ENCODE measurements at regions not wholly inside any gene's neighbourhood (a gene's known extent, or its start where the extent isn't known, plus 50 kb on each side); places are given as distances from the start of the nearest gene placed in this dataset.

DNA sequence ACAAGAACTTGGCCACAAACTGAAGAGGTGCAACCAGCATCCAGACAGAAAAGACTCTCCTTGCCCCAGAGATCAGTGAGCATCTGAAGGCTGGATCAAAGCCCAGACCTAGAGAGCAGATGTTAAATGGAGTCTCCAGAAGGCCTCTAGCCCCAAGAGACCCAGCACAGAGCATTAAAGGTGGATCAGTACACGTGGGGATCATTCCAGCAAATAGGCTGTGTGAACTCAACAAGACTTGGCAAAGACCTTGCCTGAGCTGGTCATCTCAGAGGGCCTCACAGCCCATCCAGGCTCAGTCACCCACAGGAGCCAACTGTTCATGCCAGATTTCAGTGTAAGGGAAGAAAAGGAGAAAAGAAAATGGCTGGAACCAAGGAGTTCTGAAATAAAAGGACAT is 214.0 kb downstream of the ENC1 start:
- DNase-seq (ENCODE audit: low spot score), result no peak

DNA sequence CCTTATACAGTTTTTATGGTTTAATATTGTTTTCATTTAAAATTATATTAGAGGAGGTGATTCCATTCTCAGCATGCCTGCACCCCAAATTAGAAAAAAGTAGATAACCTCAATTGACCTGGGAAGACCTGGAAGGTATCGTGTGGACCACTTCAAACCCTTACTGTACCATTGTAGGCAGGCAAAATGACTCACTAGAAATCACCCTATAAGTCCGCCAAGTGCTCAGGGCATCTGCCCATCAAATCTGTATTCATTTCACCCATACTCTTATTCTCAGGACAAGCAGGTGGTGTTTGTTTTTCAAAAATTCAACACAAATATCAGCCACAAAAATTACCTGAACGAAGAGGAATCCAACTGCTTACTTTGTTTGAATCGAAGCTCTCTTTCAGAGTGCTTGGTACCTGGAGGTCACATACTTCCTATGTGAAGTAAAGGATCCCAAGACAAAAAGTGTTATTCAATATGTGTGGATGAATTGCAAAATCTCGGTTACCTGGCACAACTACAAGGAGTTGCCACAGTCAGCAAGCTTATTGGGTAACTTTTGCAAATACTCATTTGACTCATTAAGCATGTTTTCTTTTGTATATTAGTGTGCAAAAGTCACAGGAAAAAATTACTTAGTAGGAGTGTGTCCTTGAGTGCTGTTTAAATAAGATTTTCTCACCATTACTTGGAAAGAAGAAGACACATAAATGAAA is 216.2 kb downstream of the ENC1 start:
- DNase-seq (ENCODE audit: low spot score), result no peak

DNA sequence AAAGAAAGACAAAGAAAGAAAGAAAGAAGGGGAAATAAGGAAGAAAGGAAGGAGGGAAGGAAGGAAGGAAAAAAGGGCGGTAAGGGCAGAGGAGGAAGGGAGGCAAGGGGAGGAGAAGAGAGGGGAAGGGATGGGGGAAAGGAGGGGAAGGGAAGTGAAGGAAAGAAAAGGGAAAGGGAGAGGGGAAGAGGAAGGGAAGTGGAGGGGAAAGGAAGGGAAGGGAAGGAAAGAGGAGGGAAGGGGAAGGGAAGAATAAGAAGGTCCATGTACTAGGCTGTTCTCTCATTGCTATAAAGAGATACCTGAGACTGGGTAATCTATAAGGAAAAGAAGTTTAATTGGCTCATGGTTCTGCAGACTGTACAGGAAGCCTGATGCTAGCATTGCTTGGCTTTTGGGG is 217.1 kb downstream of the ENC1 start:
- DNase-seq (ENCODE audit: low spot score), result no peak

DNA sequence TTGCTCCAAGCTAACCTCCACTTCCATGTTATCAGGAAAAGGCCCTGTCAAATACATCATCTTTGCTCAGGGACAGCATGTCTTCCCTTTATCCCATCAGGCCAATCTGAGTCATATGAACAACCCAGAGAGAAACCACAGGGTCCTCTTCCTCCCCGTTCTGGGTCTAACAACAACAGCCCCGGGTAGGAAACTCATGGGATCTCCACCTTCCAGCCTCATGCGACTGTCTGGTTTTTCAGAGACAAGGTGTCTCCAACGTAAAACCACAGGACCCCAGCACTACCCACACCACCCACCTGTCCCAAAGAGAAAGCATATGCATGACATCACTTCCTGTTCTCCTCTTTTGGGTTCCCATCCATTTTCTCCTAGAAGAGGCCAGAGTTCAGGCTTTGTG is 217.9 kb downstream of the ENC1 start:
- DNase-seq (ENCODE audit: low spot score), result no peak

DNA sequence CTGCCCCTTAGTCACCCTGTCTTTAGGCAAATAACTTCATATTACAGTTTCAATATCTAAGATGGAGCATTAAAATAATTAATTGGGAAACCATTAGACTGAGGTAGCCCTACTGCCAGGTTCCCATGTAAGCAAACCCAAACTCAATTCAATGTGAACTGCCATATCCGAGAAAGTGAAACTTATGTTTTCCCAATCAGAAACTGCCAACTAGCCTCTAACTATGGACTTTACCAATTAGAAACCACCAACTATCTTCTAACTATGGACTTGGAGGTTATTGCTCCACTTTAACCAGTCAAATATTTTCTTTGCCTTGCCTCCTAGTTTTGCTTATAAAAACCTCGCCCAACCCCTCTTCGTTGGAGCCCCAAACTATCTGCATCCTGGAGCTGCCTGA is 218.5 kb downstream of the ENC1 start:
- no peak for DNase-seq (ENCODE audit: low spot score)

DNA sequence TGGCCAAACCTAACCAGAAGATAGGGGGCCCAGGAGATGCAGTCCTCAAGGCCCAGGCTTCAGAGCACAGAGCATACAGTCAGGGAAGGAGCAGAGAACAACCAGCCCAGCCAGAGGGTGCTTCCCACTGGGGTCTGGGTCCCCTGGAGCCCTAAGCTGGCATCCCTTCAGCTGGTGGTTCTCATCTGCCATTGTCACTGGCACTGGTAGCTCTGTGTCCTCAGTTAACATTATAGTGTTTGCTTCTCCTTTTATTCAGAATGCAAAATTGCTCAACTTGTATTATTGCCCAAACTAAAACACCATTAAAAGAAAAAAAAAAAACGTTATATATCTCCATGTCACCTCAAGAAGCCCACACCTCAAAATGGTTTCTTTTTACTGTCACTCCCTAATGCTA is 219.2 kb downstream of the ENC1 start:
- DNase-seq (ENCODE audit: low spot score), result no peak

DNA sequence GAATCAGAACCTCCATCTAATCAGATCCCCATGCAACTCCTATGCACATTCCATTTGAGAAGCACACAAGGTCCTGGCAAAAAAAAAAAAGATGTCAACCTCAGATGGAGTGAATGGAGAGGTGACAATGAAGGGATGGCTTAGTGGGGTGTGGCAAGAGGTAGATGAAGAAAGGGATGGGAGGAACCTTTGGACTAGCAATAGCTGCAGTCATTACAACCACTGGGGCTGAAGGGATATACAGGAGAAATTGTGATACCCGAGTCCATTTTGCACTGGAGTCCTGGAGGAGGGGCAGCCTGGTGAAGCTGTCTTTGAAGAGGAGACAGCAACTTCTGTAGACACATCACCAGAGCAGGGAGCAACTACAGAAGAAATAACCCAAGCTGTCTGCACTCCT is 219.6 kb downstream of the ENC1 start:
- no peak for DNase-seq (ENCODE audit: low spot score)

DNA sequence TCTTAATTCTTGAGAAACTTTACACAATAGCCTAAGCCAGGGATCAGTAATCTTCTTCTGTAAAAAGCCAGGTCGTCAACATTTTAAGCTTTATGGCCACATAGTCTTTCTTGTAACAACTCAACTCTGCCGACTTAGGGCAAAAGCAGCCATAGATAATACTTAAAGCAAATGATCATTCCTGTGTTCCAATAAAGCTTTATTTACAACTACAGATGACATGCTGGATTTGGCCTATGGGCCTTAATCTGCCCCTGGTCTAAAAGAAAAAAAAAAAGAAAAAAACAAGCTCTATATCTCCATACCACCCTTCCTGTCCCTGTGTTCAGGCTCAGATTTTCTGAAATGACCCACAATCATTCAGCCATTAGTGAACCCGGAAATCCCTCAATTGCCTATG is 220.3 kb downstream of the ENC1 start:
- DNase-seq (ENCODE audit: low spot score), result no peak

DNA sequence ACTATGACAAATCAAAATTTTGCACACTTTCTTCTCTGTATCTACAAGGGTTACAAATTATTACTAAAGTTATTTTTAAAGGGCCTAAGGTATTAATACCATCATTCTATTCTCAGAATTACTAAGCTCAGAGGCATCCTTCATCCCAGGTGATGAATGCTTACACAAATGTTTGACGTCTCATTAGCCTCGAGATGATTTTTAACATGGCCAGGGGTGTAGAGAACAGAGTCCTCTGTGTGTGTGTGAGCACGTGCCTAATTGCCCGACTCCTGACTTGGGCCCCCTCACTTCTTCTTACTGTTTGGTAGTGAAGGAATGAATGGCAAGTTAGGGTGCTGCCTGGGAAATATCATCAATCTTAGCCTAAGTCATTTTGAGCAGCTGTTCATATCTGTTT is 221.1 kb downstream of the ENC1 start:
- no peak for DNase-seq (ENCODE audit: low spot score)

DNA sequence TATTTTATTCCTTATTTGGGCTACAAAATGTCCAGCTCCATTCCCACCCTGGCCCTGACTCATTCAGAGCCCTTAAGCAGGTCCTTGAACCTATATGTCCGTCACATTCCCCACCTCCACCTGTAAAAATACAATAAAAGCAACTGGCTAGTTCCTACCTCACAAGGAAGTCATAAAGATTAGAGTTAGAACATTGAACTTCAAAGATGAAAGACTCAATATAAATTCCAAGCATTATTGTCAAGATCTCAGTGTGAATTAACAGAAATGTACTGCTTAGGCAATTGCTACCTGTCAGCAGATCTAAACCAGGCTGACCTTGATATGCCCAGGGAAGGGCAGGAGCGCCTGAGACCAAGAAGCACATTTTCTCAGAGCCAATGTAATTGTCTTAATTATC is 221.8 kb downstream of the ENC1 start:
- no peak for DNase-seq (ENCODE audit: low spot score)

DNA sequence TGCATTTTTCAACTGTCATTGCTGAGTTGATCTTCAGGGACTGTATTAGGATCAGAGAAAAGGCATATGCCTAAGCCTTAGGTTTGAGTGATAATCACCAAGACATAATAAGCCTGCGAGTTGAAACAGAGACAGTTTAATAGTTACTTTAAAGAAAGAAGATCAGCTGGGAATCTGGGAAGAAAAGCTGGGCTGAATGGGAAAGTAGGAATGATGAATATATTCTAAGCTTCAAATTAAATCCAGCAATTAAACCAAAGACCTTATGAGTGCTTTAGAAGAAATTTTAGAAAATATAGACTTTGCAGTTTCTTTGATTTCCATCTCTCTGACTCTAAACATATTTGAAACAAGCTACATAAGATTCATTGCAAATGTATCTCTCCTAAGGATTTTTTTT is 222.3 kb downstream of the ENC1 start:
- DNase-seq (ENCODE audit: low spot score), result no peak

DNA sequence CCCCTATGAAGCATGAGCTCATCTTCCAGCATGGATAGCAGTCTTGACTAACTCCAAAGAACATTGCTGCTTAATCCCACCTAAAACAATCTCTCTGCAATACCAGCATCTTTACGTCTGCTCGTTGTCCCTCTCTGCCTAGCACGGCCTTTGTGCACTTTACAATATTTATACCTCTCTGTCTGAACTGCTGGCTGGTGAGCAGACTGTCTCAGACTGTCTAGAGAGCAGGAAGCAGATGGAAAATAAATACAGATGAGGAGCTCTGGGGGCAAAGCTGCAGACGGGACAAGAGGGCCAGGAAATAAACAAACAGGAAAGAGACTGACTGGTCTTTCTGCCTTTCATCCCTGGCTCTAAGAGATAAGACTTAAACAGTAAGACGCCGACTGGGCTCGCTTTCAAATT is 224.8 kb downstream of the ENC1 start:
- no peak for DNase-seq (ENCODE audit: low spot score)

DNA sequence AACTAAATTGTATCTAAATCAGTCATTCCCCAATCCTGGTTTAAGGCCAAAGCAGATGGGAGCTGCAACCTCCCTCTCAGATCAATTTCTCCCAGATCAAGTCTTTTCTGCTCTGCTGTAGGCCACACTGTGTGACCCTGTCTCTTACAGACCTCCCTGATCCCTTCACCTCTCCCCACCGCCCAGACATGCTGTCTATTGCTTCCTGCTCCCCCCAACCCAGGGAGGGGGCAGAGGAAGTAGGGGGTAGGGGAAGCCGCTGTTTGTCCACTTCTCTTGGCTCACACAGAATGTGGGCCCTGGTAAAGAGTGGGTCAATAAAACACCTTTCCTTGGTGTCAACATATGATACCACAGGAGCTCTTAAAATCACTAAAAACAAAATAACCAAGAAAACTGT is 226.3 kb downstream of the ENC1 start:
- DNase-seq (ENCODE audit: low spot score), result no peak

DNA sequence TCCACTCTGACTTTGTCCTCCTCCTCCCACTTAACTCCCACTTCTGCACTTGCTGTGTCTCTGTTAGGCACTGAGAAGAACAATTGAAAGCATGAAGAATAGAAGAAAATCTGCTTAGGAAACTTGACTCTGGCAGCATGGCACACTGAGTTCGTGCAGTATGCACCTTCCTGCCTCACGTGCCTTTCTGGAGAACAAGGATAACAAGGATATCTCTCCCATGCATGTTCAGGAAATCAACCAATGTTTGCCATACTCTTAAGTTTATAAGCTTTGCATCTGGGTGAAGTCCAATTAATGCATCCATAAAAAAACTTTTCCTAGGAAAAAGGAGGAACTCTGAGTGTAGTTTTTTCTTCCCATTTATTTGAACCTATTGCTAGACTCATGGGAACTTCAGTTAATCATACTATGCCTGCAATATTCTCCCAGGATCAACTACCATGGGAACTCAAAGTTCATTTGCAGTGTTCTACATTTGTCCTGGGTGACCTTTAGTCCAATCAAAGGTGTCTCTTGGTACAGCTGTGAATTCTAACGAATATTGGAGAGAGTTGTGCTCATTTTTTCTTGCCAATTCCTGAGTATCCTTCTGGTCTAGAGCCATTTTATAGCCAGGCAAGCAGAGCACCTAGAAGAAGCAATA is 227.0 kb downstream of the ENC1 start:
- DNase-seq (ENCODE audit: low spot score), result no peak

DNA sequence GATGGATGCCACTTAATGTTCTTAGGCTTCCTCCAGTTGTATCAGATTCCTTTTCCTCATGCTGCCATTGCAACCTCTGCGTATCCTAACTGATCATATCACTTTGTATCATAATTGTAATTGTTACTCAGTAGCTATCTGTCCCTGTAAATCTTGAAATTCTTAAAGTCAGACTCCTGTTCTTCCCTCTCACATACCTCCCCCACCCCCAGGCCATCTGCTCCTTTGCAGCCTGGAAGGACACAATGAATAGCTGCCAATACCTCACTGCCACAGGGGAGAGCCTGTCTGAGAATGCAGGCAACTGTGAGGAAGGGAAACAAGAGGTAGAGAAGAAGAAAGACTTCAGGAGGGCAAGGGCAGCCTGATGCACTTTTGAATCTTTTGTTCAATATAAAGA is 228.5 kb downstream of the ENC1 start:
- DNase-seq (ENCODE audit: low spot score), result no peak

DNA sequence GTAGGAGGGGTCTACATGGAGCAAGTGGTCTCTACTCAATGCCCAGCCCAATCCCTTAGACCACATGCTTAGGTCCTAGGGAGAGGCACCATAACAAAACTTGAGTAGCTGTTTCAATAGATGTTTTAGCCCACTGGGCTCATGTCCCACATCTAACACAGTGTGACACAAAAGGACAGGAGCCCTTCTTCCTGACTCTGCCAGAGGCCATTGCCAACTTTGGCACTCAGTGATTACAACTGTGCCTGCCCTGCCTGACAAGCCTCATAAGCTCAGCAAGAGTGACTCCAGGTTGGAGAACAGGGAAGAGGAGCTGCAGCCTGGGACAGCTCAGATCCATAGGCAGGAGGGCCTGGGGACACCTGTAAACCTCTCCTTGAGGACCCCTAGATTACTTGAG is 230.8 kb downstream of the ENC1 start:
- no peak for DNase-seq (ENCODE audit: low spot score)

DNA sequence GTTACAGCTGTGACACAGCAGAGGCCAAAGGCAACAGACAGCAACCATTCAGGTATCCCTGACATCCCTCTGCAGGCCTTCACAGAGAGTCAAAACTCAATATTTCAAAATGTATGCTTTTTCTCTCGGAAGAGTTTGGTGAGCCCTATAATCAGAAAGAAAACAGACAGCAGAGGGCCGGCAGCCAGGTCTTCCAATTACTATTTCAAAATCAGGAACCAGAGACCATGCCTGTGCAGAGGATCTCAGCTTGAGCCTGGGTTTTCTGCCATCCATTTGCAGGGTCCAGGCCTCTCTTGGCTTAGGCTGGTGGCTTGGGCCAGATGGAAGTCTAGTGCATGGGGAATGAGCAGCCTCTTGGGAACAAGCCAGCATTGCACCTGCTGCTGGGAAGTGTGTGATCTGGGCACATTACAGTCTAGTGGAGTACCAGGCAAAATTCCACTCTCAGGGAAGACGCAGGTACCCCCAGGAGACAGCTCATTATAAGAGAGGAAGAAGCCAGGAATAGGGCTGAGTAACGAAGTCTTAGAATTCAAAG is 231.3 kb downstream of the ENC1 start:
- DNase-seq (ENCODE audit: low spot score), result no peak

DNA sequence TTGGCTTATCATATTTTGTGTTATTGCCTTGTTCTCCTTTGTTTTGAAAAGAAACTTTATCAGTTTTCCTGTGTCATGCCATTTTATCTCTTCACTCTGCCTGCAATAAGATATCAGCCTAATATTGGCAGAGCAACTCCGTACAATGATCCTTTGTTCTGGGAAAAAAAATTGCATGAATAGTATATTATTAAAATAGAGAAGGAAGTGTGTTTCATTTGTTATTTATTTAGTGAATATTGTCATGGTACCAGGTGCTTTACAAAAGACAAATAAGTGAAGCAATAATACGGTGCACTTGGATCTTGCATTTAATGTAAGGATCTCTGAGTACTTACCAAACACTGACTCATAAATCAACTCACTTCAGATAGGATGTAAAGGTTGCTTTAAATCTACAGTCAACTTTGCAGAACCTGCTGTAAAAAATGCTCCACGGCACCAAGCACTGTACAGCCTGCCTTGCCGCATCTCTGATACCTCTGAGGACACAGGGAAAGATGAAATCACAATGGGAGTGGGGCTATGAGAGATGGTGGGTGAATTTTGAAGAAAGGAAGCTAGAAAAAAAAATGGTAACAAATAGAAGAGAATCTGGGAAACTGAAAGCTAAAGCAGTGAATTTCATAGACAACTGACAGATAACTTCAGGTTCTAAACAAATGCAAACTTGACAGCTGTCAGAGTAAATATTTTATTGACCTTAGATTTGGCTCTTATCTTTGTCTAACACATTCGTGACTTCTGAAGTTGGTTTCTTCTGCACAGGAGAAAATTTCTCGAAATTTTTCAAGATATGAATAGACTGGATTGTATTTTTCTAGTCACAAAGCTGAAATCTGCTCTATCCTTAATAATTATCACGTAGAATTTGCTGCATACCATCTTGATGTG is 232.1 kb downstream of the ENC1 start:
- DNase-seq (ENCODE audit: low spot score), result no peak

DNA sequence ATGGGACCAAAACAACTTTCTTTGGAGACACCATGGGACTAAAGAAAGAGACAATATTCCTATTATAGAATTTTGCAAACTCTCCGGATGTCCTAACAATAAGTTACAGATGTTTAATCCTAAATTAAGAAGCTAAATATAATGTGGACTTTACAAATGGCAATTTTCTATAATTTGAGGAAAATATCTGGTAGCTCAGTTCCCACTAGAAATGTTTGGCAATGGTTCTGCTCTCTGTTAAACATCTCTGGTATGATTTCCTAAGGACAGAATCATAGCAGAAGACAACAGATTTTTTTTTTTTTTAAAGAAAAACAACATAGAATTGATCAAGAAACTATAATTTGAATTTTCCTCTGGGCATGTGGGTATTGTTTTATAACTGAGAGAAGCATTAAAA is 232.8 kb downstream of the ENC1 start:
- no peak for DNase-seq (ENCODE audit: low spot score)

DNA sequence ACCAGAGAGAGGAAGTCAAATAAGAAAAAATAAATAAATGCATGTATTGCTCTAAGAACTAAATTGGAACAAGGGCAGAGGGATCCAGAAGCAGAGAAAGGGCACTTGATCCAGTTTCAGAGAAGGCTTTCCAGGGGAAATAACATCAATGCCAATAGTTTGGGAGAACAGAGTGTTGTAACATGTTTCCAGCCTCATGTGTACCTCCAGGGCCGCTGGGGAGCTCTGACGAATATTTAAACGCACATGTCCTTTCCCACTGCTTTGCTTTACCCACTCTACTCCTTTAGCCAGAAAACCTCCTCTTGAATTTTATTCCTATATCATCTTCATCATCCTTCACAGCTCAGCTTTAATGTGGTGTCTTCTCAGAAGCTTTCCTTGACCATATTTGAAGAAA is 233.7 kb downstream of the ENC1 start:
- DNase-seq (ENCODE audit: low spot score), result no peak

DNA sequence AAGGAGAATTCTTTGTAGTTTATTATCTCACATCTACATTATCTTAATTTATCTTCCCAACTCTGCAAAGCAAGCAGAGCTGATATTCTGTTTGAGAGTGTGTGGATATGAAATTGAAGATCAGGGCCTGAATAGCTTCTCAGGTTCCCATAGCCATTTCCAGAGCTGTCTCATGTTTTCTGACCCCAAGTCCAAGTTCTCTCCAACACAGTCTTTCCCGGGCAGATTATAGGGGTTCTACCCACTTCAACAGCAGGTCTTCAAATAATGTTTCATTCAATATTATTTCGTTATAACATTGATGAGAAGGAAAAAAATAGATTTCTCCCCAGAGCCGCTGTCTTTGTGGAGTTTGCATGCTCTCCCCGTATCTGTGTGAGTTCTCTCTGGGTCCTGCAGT is 234.9 kb downstream of the ENC1 start:
- no peak for DNase-seq (ENCODE audit: low spot score)

DNA sequence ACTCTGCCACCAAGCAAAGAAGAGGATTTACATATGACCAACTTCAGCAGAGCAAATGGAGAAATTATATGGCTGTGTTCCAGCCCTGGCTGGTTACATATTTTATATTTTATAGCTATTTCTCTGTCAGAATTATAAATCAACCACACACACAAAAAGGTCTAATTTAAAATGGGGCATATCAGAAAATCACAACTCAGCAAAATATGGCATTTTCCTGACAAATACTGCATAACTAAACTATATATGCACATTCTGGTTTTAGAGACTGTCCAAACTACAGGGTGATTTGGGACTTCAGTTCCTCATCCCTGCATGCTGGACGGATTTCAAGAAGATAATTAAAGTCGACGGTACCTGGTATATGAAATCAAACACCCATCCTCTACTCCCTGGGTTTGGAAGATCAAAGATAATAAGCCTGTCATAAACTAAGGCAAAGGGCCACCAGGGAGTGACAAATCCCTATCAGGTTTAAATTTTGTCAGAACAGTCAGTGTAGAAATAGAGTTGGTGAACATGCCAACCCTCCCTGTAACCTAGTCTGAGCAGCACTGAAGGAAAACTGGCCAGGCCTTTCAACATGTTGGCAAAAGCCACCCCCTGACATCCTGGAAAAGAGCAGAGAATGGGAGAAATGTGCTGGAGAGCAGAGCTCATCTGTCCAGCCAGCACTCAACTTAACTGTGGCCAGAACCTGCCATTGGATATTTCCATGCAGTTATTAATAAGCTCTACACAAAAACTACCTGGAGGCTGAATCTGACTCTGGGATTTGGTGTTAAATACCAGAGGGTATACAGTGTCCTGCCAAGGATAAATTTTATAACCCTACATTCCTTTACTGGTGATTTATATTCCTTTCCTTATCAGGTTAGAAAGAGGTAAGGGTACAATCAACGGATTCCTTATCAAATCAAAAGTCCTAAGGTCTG is 235.7 kb downstream of the ENC1 start:
- DNase-seq (ENCODE audit: low spot score), result no peak
